Endothelial cell of umbilical vein (primary cell): ENCODE measurements at regions not wholly inside any gene's neighbourhood (a gene's known extent, or its start where the extent isn't known, plus 50 kb on each side); places are given as distances from the start of the nearest gene placed in this dataset.

ENCODE experiments used
- BruUV-seq: library from RNA; stranded (reverse); fragments of 400-500 nt; replicated peaks from 2 replicates; lab custom pipeline; 2021; lab: Mats Ljungman, UMichigan
- CTCF ChIA-PET: fragments of 300-600, 350-600 bp; sonication (Branson Sonifier 250); formaldehyde crosslinking; loops from one replicate; lab custom pipeline; 2021; ENCODE audit warnings: antibody characterized with exemption, inconsistent platforms; lab: Charles Lee
- POLR2A ChIA-PET: fragments of 300-600, 350-600 bp; sonication (Branson Sonifier 250); formaldehyde crosslinking; loops from one replicate; lab custom pipeline; 2021; ENCODE audit warnings: antibody characterized with exemption, inconsistent platforms; lab: Charles Lee
- DNase-seq: peaks from one replicate; pipeline ENCODE4 v3.0.0-alpha.2; 2011; ENCODE audit warnings: low read depth, low spot score
- FAIRE-seq: peaks from 2 replicates; lab custom pipeline; 2011; peaks lifted over from hg19 to GRCh38; lab: Jason Lieb, UNC
- H2AFZ ChIP-seq: 2 replicates; pipeline ENCODE4 v1.6.0; 2012; ENCODE audit warnings: low read depth, low read length, control low read depth, inconsistent platforms
- H3K27ac ChIP-seq: 2 replicates; pipeline ENCODE4 v1.5.1; 2011; ENCODE audit warnings: low read depth, mild to moderate bottlenecking, control low read depth, low read length, moderate library complexity; ENCODE audit not compliant: insufficient read depth
- H3K27me3 ChIP-seq, 2 experiments: 2 replicates each; pipeline versions ENCODE4 v1.6.0 to v1.6.1; 2011; ENCODE audit warnings: low read length in 2 of 2, mixed read lengths in 1 of 2; ENCODE audit not compliant: control insufficient read depth in 2 of 2, insufficient read depth in 2 of 2
- H3K36me3 ChIP-seq, 2 experiments: 2 replicates in 1 of 2; 3 replicates in 1 of 2; pipeline ENCODE4 v1.5.1; 2011; ENCODE audit warnings: low read length in 2 of 2, mild to moderate bottlenecking in 1 of 2, moderate library complexity in 1 of 2; ENCODE audit not compliant: control insufficient read depth in 2 of 2, insufficient read depth in 2 of 2; ENCODE audit errors: extremely low read depth in 1 of 2
- H3K4me1 ChIP-seq: 3 replicates; pipeline ENCODE4 v1.5.1; 2011; ENCODE audit warnings: mild to moderate bottlenecking, low read length; ENCODE audit not compliant: control insufficient read depth, insufficient read depth; ENCODE audit errors: extremely low read depth
- H3K4me2 ChIP-seq: 2 replicates; pipeline ENCODE4 v1.6.1; 2011; ENCODE audit warnings: low read length, control low read depth, mixed read lengths; ENCODE audit not compliant: insufficient read depth
- H3K4me3 ChIP-seq, 3 experiments: fragments of 200-600 bp in 1 of 3; sonication (generic), shearing (Covaris generic) in 1 of 3; replicated peaks in 1 of 3; 2 replicates each; pipeline ENCODE4 v1.5.1; 2011 to 2016; ENCODE audit warnings: control low read depth in 3 of 3, low read length in 3 of 3, mild to moderate bottlenecking in 2 of 3, inconsistent platforms in 1 of 3, low read depth in 1 of 3, moderate library complexity in 1 of 3; ENCODE audit not compliant: insufficient read depth in 1 of 3
- H3K79me2 ChIP-seq: 2 replicates; pipeline ENCODE4 v1.6.0; 2012; ENCODE audit warnings: low read length, inconsistent platforms; ENCODE audit not compliant: control insufficient read depth, insufficient read depth
- H3K9ac ChIP-seq: replicated peaks from 2 replicates; pipeline ENCODE3; 2011; ENCODE audit warnings: low read length, control low read depth; ENCODE audit not compliant: insufficient read depth; ENCODE audit errors: extremely low read depth
- H3K9me1 ChIP-seq: replicated peaks from 3 replicates; pipeline ENCODE4 v1.6.0; 2011; ENCODE audit warnings: mild to moderate bottlenecking, low read length; ENCODE audit not compliant: control insufficient read depth, insufficient read depth; ENCODE audit errors: extremely low read depth
- H3K9me3 ChIP-seq: replicated peaks from 2 replicates; pipeline ENCODE4 v1.5.1; 2012; ENCODE audit warnings: low read length, inconsistent platforms; ENCODE audit not compliant: control insufficient read depth, insufficient read depth
- H4K20me1 ChIP-seq: replicated peaks from 2 replicates; pipeline ENCODE3; 2011; ENCODE audit warnings: mild to moderate bottlenecking, low read length; ENCODE audit not compliant: control insufficient read depth, insufficient read depth; ENCODE audit errors: extremely low read depth
- EZH2 ChIP-seq: IDR thresholded peaks from 2 replicates; pipeline ENCODE4 v1.6.1; 2012; ENCODE audit warnings: borderline replicate concordance, low read depth, mild to moderate bottlenecking, moderate library complexity, low read length, inconsistent platforms; ENCODE audit not compliant: severe bottlenecking
- FOS ChIP-seq: IDR thresholded peaks from 2 replicates; pipeline ENCODE4 v1.6.1; 2011; ENCODE audit warnings: mild to moderate bottlenecking, low read length, moderate library complexity, borderline replicate concordance; ENCODE audit not compliant: insufficient read depth
- GATA2 ChIP-seq: IDR thresholded peaks from 2 replicates; pipeline ENCODE4 v1.7.0; 2011; ENCODE audit warnings: low read depth, mild to moderate bottlenecking, moderate library complexity, mixed read lengths, low read length; ENCODE audit not compliant: insufficient read length, insufficient read depth
- JUN ChIP-seq: IDR thresholded peaks from 2 replicates; pipeline ENCODE4 v1.6.1; 2011; ENCODE audit warnings: borderline replicate concordance, low read depth; ENCODE audit not compliant: insufficient read length, insufficient read depth
- MYC ChIP-seq: IDR thresholded peaks from one replicate; pipeline ENCODE4 v1.6.1; 2011; ENCODE audit warnings: mild to moderate bottlenecking, low read depth, low read length
- POLR2A ChIP-seq: IDR thresholded peaks from 2 replicates; pipeline ENCODE4 v1.6.1; 2012; ENCODE audit warnings: low read depth, mild to moderate bottlenecking, control low read depth, low read length
- POLR2AphosphoS5 ChIP-seq: IDR thresholded peaks from 2 replicates; pipeline ENCODE4 v1.6.1; 2012; ENCODE audit warnings: low read depth, mild to moderate bottlenecking, control low read depth, low read length, moderate library complexity; ENCODE audit not compliant: insufficient read depth
- dilution Hi-C: fragments of 300-500 bp; cut with MboI; formaldehyde crosslinking; loops from one replicate; pipeline ENCODE4 v1.15.0; 2019; ENCODE audit warnings: low sequenced_read_pairs; ENCODE audit not compliant: extremely low pct_ligation_motif_present
- intact Hi-C: fragments of 100-400 bp; cut with micrococcal nuclease; formaldehyde crosslinking; loops from one replicate; pipeline ENCODE4 v1.10.0; 2022
- TF ChIP-seq, protein P1 (sequence below): IDR thresholded peaks from 2 replicates; pipeline ENCODE4 v1.6.1; 2011; ENCODE audit not compliant: insufficient read depth, insufficient read length
- TF ChIP-seq, protein P2 (sequence below), 2 donors: IDR thresholded peaks; 1 replicate in 1 of 2; 2 replicates in 1 of 2; pipeline ENCODE4 v1.5.1; 2011; ENCODE audit warnings: low read length in 2 of 2, mild to moderate bottlenecking in 2 of 2, moderate library complexity in 2 of 2, control low read depth in 1 of 2, inconsistent platforms in 1 of 2, low read depth in 1 of 2; ENCODE audit not compliant: insufficient read depth in 1 of 2; ENCODE audit errors: extremely low read depth in 1 of 2

- dilution Hi-C loops (no loop called here), intact Hi-C loops (no loop called here)
- Histone ChIP-seq H3K4me2 (no peak overlapping the region), H4K20me1 (no peaks in the 10 kb centered on the region), H3K9me3 (no peaks in the 10 kb centered on the region), H3K27ac (no peak overlapping the region), H3K9me1 (no peaks in the 10 kb centered on the region), H2AFZ (no peak overlapping the region), H3K4me3 (no peak overlapping the region), H3K27me3 (no peaks in the 10 kb centered on the region), H3K4me1 (no peaks in the 10 kb centered on the region), H3K36me3 (no peaks in the 10 kb centered on the region), H3K9ac (no peak overlapping the region), H3K79me2 (no peaks in the 10 kb centered on the region)
- ChIA-PET CTCF (no interaction called here), POLR2A (no interaction called here)
- FAIRE-seq (no peak), DNase-seq (no peak)
- TF ChIP-seq MYC (no peak), GATA2 (no peak), POLR2A (no peak), POLR2AphosphoS5 (no peak), FOS (no peak), JUN (no peak), EZH2 (no peak)
- TF ChIP-seq, protein P1, sequence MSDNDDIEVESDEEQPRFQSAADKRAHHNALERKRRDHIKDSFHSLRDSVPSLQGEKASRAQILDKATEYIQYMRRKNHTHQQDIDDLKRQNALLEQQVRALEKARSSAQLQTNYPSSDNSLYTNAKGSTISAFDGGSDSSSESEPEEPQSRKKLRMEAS: no peak
- TF ChIP-seq, protein P2, sequence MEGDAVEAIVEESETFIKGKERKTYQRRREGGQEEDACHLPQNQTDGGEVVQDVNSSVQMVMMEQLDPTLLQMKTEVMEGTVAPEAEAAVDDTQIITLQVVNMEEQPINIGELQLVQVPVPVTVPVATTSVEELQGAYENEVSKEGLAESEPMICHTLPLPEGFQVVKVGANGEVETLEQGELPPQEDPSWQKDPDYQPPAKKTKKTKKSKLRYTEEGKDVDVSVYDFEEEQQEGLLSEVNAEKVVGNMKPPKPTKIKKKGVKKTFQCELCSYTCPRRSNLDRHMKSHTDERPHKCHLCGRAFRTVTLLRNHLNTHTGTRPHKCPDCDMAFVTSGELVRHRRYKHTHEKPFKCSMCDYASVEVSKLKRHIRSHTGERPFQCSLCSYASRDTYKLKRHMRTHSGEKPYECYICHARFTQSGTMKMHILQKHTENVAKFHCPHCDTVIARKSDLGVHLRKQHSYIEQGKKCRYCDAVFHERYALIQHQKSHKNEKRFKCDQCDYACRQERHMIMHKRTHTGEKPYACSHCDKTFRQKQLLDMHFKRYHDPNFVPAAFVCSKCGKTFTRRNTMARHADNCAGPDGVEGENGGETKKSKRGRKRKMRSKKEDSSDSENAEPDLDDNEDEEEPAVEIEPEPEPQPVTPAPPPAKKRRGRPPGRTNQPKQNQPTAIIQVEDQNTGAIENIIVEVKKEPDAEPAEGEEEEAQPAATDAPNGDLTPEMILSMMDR (IDR thresholded peaks at IDR 0.05; ENCODE audit: extremely low read depth in 1 of 2, insufficient read depth in 1 of 2, low read depth in 1 of 2, low read length in 2 of 2): no peak
- no TSS peak for BruUV-seq
Observed at GRCh38 chr6:91560409-91560808, 973.5 kb upstream of the MAP3K7 start.
